Kidney (tissue), 13 donors: ENCODE measurements at regions not wholly inside any gene's neighbourhood (a gene's known extent, or its start where the extent isn't known, plus 50 kb on each side); places are given as distances from the start of the nearest gene placed in this dataset.

Source experiments
- DNase-seq, 5 donors: peaks; one replicate each; pipeline ENCODE4 v3.0.0-alpha.2; 2013 to 2020
- FAIRE-seq: peaks from 2 replicates; lab custom pipeline; 2012; peaks lifted over from hg19 to GRCh38; lab: Jason Lieb, UNC
- H3K27ac ChIP-seq, 2 donors: one replicate each; pipeline ENCODE4 v1.7.0; 2013; ENCODE audit warnings: low read depth in 2 of 2, low read length in 2 of 2, inconsistent platforms in 1 of 2
- H3K27me3 ChIP-seq: one replicate; pipeline ENCODE4 v1.7.1; 2013; ENCODE audit warnings: low read length, inconsistent platforms; ENCODE audit not compliant: control insufficient read depth, insufficient read depth
- H3K36me3 ChIP-seq, 3 donors: one replicate each; pipeline versions ENCODE4 v1.7.0 to v1.7.1; 2013; ENCODE audit warnings: low read length in 3 of 3, control low read depth in 1 of 3, inconsistent platforms in 1 of 3; ENCODE audit not compliant: insufficient read depth in 3 of 3, control insufficient read depth in 2 of 3
- H3K4me1 ChIP-seq, 3 donors: one replicate each; pipeline versions ENCODE4 v1.7.0 to v1.7.1; 2013; ENCODE audit warnings: low read length in 3 of 3, inconsistent platforms in 1 of 3, low read depth in 1 of 3; ENCODE audit not compliant: control insufficient read depth in 2 of 3, insufficient read depth in 2 of 3
- H3K4me3 ChIP-seq, 3 donors: one replicate each; pipeline versions ENCODE4 v1.7.0 to v1.8.1; 2013; ENCODE audit warnings: low read length in 3 of 3, control low read depth in 1 of 3, inconsistent platforms in 1 of 3
- H3K9ac ChIP-seq, 3 donors: one replicate each; pipeline versions ENCODE4 v1.7.0 to v1.7.1; 2013; ENCODE audit warnings: low read length in 3 of 3, control low read depth in 1 of 3, inconsistent platforms in 1 of 3
- H3K9me3 ChIP-seq, 3 donors: one replicate each; pipeline versions ENCODE4 v1.7.0 to v1.7.1; 2013; ENCODE audit warnings: low read length in 3 of 3, control low read depth in 1 of 3, inconsistent platforms in 1 of 3; ENCODE audit not compliant: control insufficient read depth in 2 of 3, insufficient read depth in 1 of 3
- CTCF ChIP-seq: IDR thresholded peaks from 3 replicates; pipeline ENCODE4 v1.5.1; 2012; ENCODE audit warnings: mild to moderate bottlenecking, moderate library complexity, borderline replicate concordance; ENCODE audit not compliant: insufficient read depth; ENCODE audit errors: extremely low read depth
- intact Hi-C: fragments of 100-400 bp; cut with DNase I; formaldehyde crosslinking; loops from one replicate; pipeline ENCODE4 v1.11.1; 2022
- donor health status: control.
- donor health status: control.
- donor health status: control.
- donor health status: control.
- donor health status: control.
- donor health status: DM: yes; HTN: yes; CAD: no.
- donor health status: Normal renal cell carcinoma (clear cell type).

- H3K36me3 ChIP-seq, result no peaks in the 10 kb centered on the region
Observed at GRCh38 chr4:11735651-11736050, 307.0 kb upstream of the HS3ST1 start.

GRCh38 chr4:11732155-11732554 is 303.5 kb upstream of the HS3ST1 start:
- TF ChIP-seq CTCF, result no peak
- intact Hi-C loops, result no loop called here
- Histone ChIP-seq H3K27me3 (no peaks in the 10 kb centered on the region), H3K9me3 (no peaks in the 10 kb centered on the region), H3K36me3 (no peaks in the 10 kb centered on the region), H3K4me3 (no peak overlapping the region), H3K9ac (no peak overlapping the region), H3K4me1 (no peaks in the 10 kb centered on the region), H3K27ac (no peak overlapping the region)
- DNase-seq (no peak), FAIRE-seq (no peak)

More at GRCh38 chr4:11735651-11736050, 307.0 kb upstream of the HS3ST1 start:
- Histone ChIP-seq H3K4me1 (no peaks in the 10 kb centered on the region), H3K27me3 (no peaks in the 10 kb centered on the region), H3K4me3 (no peak overlapping the region), H3K9ac (no peak overlapping the region), H3K27ac (no peak overlapping the region), H3K9me3 (no peaks in the 10 kb centered on the region)
- FAIRE-seq, result no peak
- intact Hi-C loops, result no loop called here
- no peak for TF ChIP-seq CTCF
- no peak for DNase-seq

- no peak for DNase-seq
- no peaks in the 10 kb centered on the region for H3K36me3 ChIP-seq
- no peak overlapping the region for H3K4me3 ChIP-seq
- no peak for FAIRE-seq
- no peak overlapping the region for H3K27ac ChIP-seq
- TF ChIP-seq CTCF, result no peak
- intact Hi-C loops, result no loop called here
- no peak overlapping the region for H3K9ac ChIP-seq
- H3K4me1 ChIP-seq, result no peaks in the 10 kb centered on the region
- H3K27me3 ChIP-seq, result no peaks in the 10 kb centered on the region
- no peaks in the 10 kb centered on the region for H3K9me3 ChIP-seq
Observed at GRCh38 chr4:11730545-11730944, 301.9 kb upstream of the HS3ST1 start.

GRCh38 chr4:11729548-11729947 is 300.9 kb upstream of the HS3ST1 start:
- Histone ChIP-seq H3K4me1 (no peaks in the 10 kb centered on the region), H3K36me3 (no peaks in the 10 kb centered on the region), H3K9me3 (no peaks in the 10 kb centered on the region), H3K9ac (no peak overlapping the region), H3K27ac (no peak overlapping the region), H3K27me3 (no peaks in the 10 kb centered on the region), H3K4me3 (no peak overlapping the region)
- FAIRE-seq, result no peak
- intact Hi-C loops, result no loop called here
- no peak for DNase-seq
- no peak for TF ChIP-seq CTCF
